ENCODE measurements at regions not wholly inside any gene's neighbourhood (a gene's known extent, or its start where the extent isn't known, plus 50 kb on each side); places are given as distances from the start of the nearest gene placed in this dataset.

- no peak for TF ChIP-seq CTCF (conservative IDR thresholded peaks at IDR 0.05; ENCODE audit: low read length)
- no peak for TF ChIP-seq EZH2phosphoT487 (IDR thresholded peaks at IDR 0.05; ENCODE audit: borderline replicate concordance)
Observed at GRCh38 chr3:194078045-194078821, 57.7 kb upstream of the HES1 start.
